KMS-11 (cell line): ENCODE measurements at regions not wholly inside any gene's neighbourhood (a gene's known extent, or its start where the extent isn't known, plus 50 kb on each side); places are given as distances from the start of the nearest gene placed in this dataset.

ENCODE experiments used
- H2AFZ ChIP-seq: fragments of 200-600 bp; sonication (generic); 2 replicates; pipeline ENCODE4 v1.6.1; 2016; ENCODE audit warnings: antibody characterized with exemption, mixed run types, low read depth
- H3K27ac ChIP-seq: fragments of 200-600 bp; sonication (generic); 2 replicates; pipeline ENCODE4 v1.6.1; 2016; ENCODE audit warnings: mild to moderate bottlenecking, mixed run types
- H3K27me3 ChIP-seq: fragments of 200-600 bp; sonication (generic); 2 replicates; pipeline ENCODE4 v1.6.1; 2017; ENCODE audit warnings: mild to moderate bottlenecking, low read depth, mixed run types, moderate library complexity; ENCODE audit not compliant: insufficient read depth
- H3K36me3 ChIP-seq: fragments of 200-600 bp; sonication (generic); 2 replicates; pipeline ENCODE4 v1.6.1; 2017; ENCODE audit warnings: mild to moderate bottlenecking, mixed run types; ENCODE audit not compliant: insufficient read depth
- H3K4me1 ChIP-seq: fragments of 200-600 bp; sonication (generic); 2 replicates; pipeline ENCODE4 v1.6.1; 2016; ENCODE audit warnings: mild to moderate bottlenecking, low read depth, mixed run types; ENCODE audit not compliant: poor library complexity, severe bottlenecking
- H3K4me2 ChIP-seq: fragments of 200-600 bp; sonication (generic); 2 replicates; pipeline ENCODE4 v1.7.0; 2016; ENCODE audit warnings: mild to moderate bottlenecking, mixed run types
- H3K4me3 ChIP-seq: fragments of 200-600 bp; sonication (generic); IDR thresholded peaks from 2 replicates; pipeline ENCODE4 v1.6.1; 2017; ENCODE audit warnings: low read depth, low read length, mixed read lengths; ENCODE audit not compliant: insufficient read depth
- H3K79me2 ChIP-seq: fragments of 200-600 bp; sonication (generic); 2 replicates; pipeline ENCODE4 v1.6.1; 2016; ENCODE audit warnings: low read depth, mixed run types; ENCODE audit not compliant: insufficient read depth
- H3K9ac ChIP-seq: fragments of 200-600 bp; sonication (generic); 2 replicates; pipeline ENCODE4 v1.6.1; 2016; ENCODE audit warnings: mild to moderate bottlenecking, mixed run types
- H4K20me1 ChIP-seq: fragments of 200-600 bp; sonication (generic); 2 replicates; pipeline ENCODE4 v1.6.1; 2016; ENCODE audit warnings: mild to moderate bottlenecking, mixed run types; ENCODE audit not compliant: insufficient read depth
- CTCF ChIP-seq: fragments of 200-600 bp; sonication (generic); conservative IDR thresholded peaks from 2 replicates; pipeline ENCODE4 v1.6.1; 2017; ENCODE audit warnings: low read depth, mild to moderate bottlenecking, antibody characterized with exemption, low read length, moderate library complexity, mixed read lengths

DNA sequence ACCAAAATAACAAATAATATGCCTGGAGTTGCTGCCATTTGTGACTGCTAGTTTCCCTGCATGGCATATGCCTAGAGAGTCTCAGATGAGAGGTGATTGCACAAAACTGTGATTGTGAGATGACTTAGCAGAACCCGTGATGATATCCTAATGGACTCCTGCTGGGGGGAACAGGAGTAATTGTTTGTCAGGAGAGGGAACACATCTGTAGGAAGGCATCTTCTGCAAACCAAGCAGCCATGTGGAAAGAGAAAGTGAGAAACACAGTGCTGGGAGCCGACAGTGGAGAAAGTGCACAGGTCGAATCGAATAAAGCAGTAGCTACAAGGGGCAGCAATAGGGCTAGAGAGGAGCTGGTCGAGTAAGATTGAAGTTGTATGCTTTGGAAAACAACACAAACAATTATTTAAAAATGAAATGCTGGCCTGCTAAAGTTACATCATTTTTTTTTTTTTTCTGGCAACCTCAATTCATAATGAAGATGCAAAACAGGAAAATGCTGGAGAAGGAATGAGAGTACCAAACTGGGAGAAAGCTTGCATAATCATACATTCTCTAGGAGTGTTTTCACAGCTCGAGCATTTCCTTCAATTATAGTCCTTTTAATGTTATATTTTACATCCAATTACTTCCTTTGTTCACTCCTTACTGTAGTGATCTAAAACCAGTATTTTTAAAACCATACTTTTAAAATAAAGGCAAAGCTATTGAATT lies 494.2 kb upstream of the AGTR1 start:
- no peaks in the 10 kb centered on the region for H3K27me3 ChIP-seq
- no peaks in the 10 kb centered on the region for H3K79me2 ChIP-seq
- H3K4me3 ChIP-seq, result no peak overlapping the region
- H3K36me3 ChIP-seq, result no peaks in the 10 kb centered on the region
- no peaks in the 10 kb centered on the region for H3K4me1 ChIP-seq
- no peak overlapping the region for H2AFZ ChIP-seq
- no peak overlapping the region for H3K9ac ChIP-seq
- no peak overlapping the region for H3K27ac ChIP-seq
- H3K4me2 ChIP-seq, result no peak overlapping the region
- no peaks in the 10 kb centered on the region for H4K20me1 ChIP-seq
- TF ChIP-seq CTCF, result no peak

DNA sequence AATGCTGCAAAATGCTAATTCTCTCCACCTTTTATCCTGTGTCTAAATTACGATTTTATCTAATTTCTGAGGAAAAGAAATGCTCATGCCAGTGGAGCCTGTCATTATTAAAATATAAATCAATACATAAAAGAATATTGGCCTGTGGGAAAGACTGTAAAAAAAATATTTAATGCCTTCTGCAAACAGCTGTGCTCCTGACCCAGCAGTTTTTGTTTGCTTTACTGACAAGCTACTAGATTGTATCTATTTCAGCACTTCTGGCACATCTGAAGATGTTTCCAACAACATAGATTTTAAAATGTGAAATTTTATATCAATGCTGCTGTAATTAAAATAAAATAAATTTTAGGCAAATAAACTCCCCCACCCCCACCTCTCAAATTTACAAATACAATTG lies 493.6 kb upstream of the AGTR1 start:
- Histone ChIP-seq H2AFZ (no peak overlapping the region), H3K4me3 (no peak overlapping the region), H3K9ac (no peak overlapping the region), H3K79me2 (no peaks in the 10 kb centered on the region), H3K27ac (no peak overlapping the region), H3K4me2 (no peak overlapping the region), H3K4me1 (no peaks in the 10 kb centered on the region), H3K27me3 (no peaks in the 10 kb centered on the region), H3K36me3 (no peaks in the 10 kb centered on the region), H4K20me1 (no peaks in the 10 kb centered on the region)
- no peak for TF ChIP-seq CTCF

DNA sequence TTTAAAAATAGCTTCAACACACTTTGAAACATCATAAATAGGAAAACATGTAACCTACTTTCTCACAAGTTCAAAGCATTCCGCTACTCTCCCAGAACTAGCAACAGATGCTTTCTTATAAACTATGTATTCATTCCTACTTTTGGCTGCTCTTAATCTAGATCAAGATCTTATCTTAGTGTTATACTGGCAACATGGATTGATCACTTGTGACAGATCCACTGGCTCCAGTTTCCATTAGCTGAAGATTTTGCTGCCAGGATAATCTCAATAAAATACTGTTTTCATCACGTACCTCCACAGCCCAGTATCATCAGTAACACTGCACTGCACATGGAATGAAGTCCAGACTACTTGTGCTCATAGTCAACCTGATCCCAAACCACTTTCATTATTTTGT lies 491.7 kb upstream of the AGTR1 start:
- Histone ChIP-seq H3K4me3 (no peak overlapping the region), H2AFZ (no peak overlapping the region), H3K4me1 (no peaks in the 10 kb centered on the region), H3K9ac (no peak overlapping the region), H4K20me1 (no peaks in the 10 kb centered on the region), H3K27me3 (no peaks in the 10 kb centered on the region), H3K27ac (no peak overlapping the region), H3K36me3 (no peaks in the 10 kb centered on the region), H3K4me2 (no peak overlapping the region), H3K79me2 (no peaks in the 10 kb centered on the region)
- TF ChIP-seq CTCF, result no peak

- Histone ChIP-seq H3K36me3 (no peaks in the 10 kb centered on the region), H4K20me1 (no peaks in the 10 kb centered on the region), H3K79me2 (no peaks in the 10 kb centered on the region), H3K4me1 (peaks cover 3% of the 10 kb centered on the region), H3K4me2 (no peak overlapping the region), H3K4me3 (no peak overlapping the region), H3K9ac (no peak overlapping the region), H2AFZ (no peak overlapping the region), H3K27me3 (no peaks in the 10 kb centered on the region), H3K27ac (no peak overlapping the region)
- no peak for TF ChIP-seq CTCF
Observed at GRCh38 chr3:148206446-148206845, 491.3 kb upstream of the AGTR1 start.
